Heart left ventricle (tissue), 13 donors: ENCODE measurements at regions not wholly inside any gene's neighbourhood (a gene's known extent, or its start where the extent isn't known, plus 50 kb on each side); places are given as distances from the start of the nearest gene placed in this dataset.

Source experiments
- CTCF ChIP-seq, 12 donors: fragments of 200-600 bp; sonication (generic) in 4 of 12; IDR thresholded peaks; one replicate each; pipeline versions ENCODE4 v1.5.0 to v1.8.0; 2018 to 2022; ENCODE audit warnings: antibody characterized with exemption in 12 of 12, mild to moderate bottlenecking in 5 of 12
- POLR2A ChIP-seq, 2 donors: fragments of 450-650 bp; IDR thresholded peaks; one replicate each; pipeline ENCODE4 v1.6.1; 2017; ENCODE audit warnings: antibody characterized with exemption in 2 of 2, mild to moderate bottlenecking in 2 of 2, moderate library complexity in 2 of 2
- donor health status: ischemic (EF 13 %, LVEDD 7.1; RV severe dilation, severe dysfunction).
- donor health status: DM: no; HTN: yes; CAD: no.
- donor health status: DM: no; HTN: no; CAD: no.
- donor health status: ischemic (EF 25% LVEDD 6.9; RV normal size, moderate dysfunction).
- donor health status: ischemic (EF 25% LVEDD 5.7; RV mildly dilated, moderate dysfunction).
- donor health status: ischemic (EF 35%, LVEDD 5.7; RV mildly dilated, moderate dysfunction).
- donor health status: nonischemic (EF 11% LVEDD 7.7; RV severe dilation, severe dysfunction).
- donor health status: DM: yes; HTN: yes; CAD: no.
- donor health status: PGD.
- donor health status: ischemic (EF 29% LVEDD 5.4; RV normal size, mild dysfunction).
- donor health status: nonischemic (EF 23%, LVEDD 6.1; RV moderate dilation, normal function).

- TF ChIP-seq CTCF (IDR thresholded peaks at IDR 0.05) (no peak), POLR2A (IDR thresholded peaks at IDR 0.05) (no peak)
Measured at GRCh38 chr15:35690089-35690488, 144.1 kb upstream of the DPH6 start.
